ENCODE measurements at regions not wholly inside any gene's neighbourhood (a gene's known extent, or its start where the extent isn't known, plus 50 kb on each side); places are given as distances from the start of the nearest gene placed in this dataset.
A peak's percentile ranks its signal among the peaks of the same experiment; 100 is the strongest.

DNA sequence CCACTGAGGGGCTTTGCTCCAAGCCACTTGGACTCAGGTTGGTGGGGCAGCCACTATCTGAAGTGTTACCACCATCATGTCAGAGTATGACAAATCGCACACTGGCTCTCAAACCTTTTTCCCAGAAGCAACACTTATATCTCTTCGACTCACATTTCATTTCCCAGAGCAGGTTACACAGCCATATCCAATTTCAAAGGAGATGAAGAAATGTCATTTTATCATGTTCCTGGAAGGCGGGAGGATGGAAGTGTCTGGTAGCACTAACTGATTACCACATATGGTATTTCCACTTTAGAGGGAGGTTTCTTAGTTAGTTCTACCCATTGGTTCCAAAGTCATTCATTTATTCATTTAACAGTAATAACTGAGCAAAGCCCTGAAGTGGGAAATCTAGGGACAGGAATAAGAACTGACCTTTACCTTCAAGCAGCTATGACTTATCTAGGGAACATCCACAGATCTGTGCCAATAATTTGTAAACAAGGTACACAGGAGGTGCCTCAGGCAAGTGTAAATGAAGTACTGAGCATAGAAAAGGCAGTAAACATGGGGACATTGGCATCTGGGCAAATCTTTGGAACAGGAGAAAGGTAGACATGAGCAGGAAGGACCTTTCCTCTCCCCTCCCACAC is 54.9 kb upstream of the LRRC55 start:
- H3K9me3 ChIP-seq, result no peaks in the 10 kb centered on the region
- WGBS, result 61% methylated on average over 3 of the region's 3 CpGs
- TF ChIP-seq, protein P1, sequence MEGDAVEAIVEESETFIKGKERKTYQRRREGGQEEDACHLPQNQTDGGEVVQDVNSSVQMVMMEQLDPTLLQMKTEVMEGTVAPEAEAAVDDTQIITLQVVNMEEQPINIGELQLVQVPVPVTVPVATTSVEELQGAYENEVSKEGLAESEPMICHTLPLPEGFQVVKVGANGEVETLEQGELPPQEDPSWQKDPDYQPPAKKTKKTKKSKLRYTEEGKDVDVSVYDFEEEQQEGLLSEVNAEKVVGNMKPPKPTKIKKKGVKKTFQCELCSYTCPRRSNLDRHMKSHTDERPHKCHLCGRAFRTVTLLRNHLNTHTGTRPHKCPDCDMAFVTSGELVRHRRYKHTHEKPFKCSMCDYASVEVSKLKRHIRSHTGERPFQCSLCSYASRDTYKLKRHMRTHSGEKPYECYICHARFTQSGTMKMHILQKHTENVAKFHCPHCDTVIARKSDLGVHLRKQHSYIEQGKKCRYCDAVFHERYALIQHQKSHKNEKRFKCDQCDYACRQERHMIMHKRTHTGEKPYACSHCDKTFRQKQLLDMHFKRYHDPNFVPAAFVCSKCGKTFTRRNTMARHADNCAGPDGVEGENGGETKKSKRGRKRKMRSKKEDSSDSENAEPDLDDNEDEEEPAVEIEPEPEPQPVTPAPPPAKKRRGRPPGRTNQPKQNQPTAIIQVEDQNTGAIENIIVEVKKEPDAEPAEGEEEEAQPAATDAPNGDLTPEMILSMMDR (IDR thresholded peaks at IDR 0.05), result no peak
- no peak for TF ChIP-seq POLR2AphosphoS5 (IDR thresholded peaks at IDR 0.05)
- no peak for TF ChIP-seq POLR2A (IDR thresholded peaks at IDR 0.05)
- TF ChIP-seq EP300 (IDR thresholded peaks at IDR 0.05), result no peak
- no peaks in the 10 kb centered on the region for H3K4me1 ChIP-seq
- H3K4me3 ChIP-seq, result no peak overlapping the region
- no peak overlapping the region for H3K27ac ChIP-seq
- no peaks in the 10 kb centered on the region for H3K36me3 ChIP-seq
- H3K27me3 ChIP-seq, result peaks cover 13% of the 10 kb centered on the region
- no peak for DNase-seq (ENCODE audit: low spot score in 2 of 2)

DNA sequence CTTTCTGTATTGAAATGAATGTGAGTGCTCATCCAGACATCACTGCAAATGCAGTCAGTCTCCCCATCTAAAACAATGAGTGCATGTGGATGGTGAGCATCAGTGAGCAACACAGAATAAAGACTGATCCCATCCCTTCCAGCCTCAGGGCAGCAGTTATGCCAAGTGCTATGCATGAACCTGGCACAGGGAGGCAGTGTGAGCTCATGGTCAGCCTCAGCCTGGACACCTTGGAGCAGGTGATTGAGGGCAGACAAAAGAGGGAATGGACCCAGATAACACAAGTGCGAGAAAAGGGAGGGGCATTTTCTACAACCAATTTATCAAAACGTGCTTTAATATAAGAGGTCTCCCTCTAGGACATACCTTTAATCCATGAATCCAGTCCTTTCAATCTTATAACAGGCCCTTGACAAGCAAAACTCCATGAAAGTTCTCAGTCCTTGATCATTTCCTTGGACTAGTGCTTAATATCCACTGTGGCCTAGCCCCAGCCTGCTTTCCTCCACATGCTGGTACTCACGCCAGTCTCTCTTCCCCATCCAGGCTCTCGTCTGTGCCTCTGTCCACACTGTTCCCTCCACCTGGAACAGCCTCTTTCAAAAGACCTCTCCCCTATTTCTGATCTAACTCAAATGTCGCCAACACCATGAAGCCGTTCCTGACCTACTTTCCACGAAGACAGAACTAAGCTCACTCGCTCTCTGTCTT is 50.5 kb upstream of the LRRC55 start:
- H3K4me1 ChIP-seq, result no peaks in the 10 kb centered on the region
- H3K36me3 ChIP-seq, result no peaks in the 10 kb centered on the region
- H3K27ac ChIP-seq, result no peak overlapping the region
- no peaks in the 10 kb centered on the region for H3K9me3 ChIP-seq
- 81% methylated on average over 8 of the region's 8 CpGs for WGBS
- H3K4me3 ChIP-seq, result no peak overlapping the region
- peaks cover 9% of the 10 kb centered on the region for H3K27me3 ChIP-seq
- TF ChIP-seq, protein P1 (IDR thresholded peaks at IDR 0.05), result peak in 1 of 2 donors; percentile 44
- TF ChIP-seq EP300 (IDR thresholded peaks at IDR 0.05), result no peak
- DNase-seq (ENCODE audit: low spot score in 2 of 2), result no peak

All from suprapubic skin (tissue), 4 donors.